ENCODE measurements at regions not wholly inside any gene's neighbourhood (a gene's known extent, or its start where the extent isn't known, plus 50 kb on each side); places are given as distances from the start of the nearest gene placed in this dataset.

- Histone ChIP-seq H3K4me1 (no peaks in the 10 kb centered on the region), H3K9me3 (no peaks in the 10 kb centered on the region), H3K4me2 (no peak overlapping the region), H3K27ac (no peak overlapping the region), H3K4me3 (no peak overlapping the region)
- DNase-seq (ENCODE audit: low read depth in 1 of 2, low spot score in 1 of 2): no peak
- WGBS (ENCODE audit: missing lambda C conversion rate): 61% methylated on average over 1 of the region's 1 CpG
- TF ChIP-seq ELK1 (IDR thresholded peaks at IDR 0.05; ENCODE audit: low read depth, low read length) (no peak), MAX (IDR thresholded peaks at IDR 0.05) (no peak), GATA3 (IDR thresholded peaks at IDR 0.05; ENCODE audit: borderline replicate concordance) (no peak), CBX8 (IDR thresholded peaks at IDR 0.05) (no peak), NPAS2 (CRISPR knock-in tag; IDR thresholded peaks at IDR 0.05; ENCODE audit: borderline replicate concordance) (no peak), BCL3 (IDR thresholded peaks at IDR 0.05) (no peak), HOXB13 (CRISPR knock-in tag; IDR thresholded peaks at IDR 0.05; ENCODE audit: low read depth) (no peak)
- ChIA-PET POLR2A (no interaction called here), CTCF (no interaction called here)
- ATAC-seq: no peak
- no peak for FAIRE-seq
Measured at GRCh38 chr9:82367929-82368328, 379.4 kb downstream of the SPATA31D1 start.

GRCh38 chr9:82369251-82369945 is 380.8 kb downstream of the SPATA31D1 start:
- no peak for DNase-seq (ENCODE audit: low read depth in 1 of 2, low spot score in 1 of 2)
- no peak for FAIRE-seq
- H3K4me2 ChIP-seq: no peak overlapping the region
- WGBS (ENCODE audit: missing lambda C conversion rate): 27% methylated on average over 2 of the region's 2 CpGs
- TF ChIP-seq MYC (IDR thresholded peaks at IDR 0.05; ENCODE audit: borderline replicate concordance, low read length) (no peak), CTCF (IDR thresholded peaks at IDR 0.05) (no peak), MAZ (IDR thresholded peaks at IDR 0.05; ENCODE audit: borderline replicate concordance, low read depth, low read length) (no peak)
- POLR2A ChIA-PET: no interaction called here
- no peaks in the 10 kb centered on the region for H3K9me3 ChIP-seq
- CTCF ChIA-PET: no interaction called here
- H3K4me1 ChIP-seq: no peaks in the 10 kb centered on the region
- no peak for ATAC-seq
- no peak overlapping the region for H3K4me3 ChIP-seq
- no peak overlapping the region for H3K27ac ChIP-seq

GRCh38 chr9:82375041-82375440 is 386.5 kb downstream of the SPATA31D1 start:
- H3K4me1 ChIP-seq: no peaks in the 10 kb centered on the region
- H3K4me3 ChIP-seq: no peak overlapping the region
- no peaks in the 10 kb centered on the region for H3K9me3 ChIP-seq
- ATAC-seq (no peak), DNase-seq (ENCODE audit: low read depth in 1 of 2, low spot score in 1 of 2) (no peak), FAIRE-seq (no peak)
- ChIA-PET CTCF (no interaction called here), POLR2A (no interaction called here)
- no peak overlapping the region for H3K4me2 ChIP-seq
- TF ChIP-seq USF2 (IDR thresholded peaks at IDR 0.05): no peak
- no peak for TF ChIP-seq CTCF (IDR thresholded peaks at IDR 0.05)
- no peak for TF ChIP-seq ZNF302 (CRISPR knock-in tag; IDR thresholded peaks at IDR 0.05)
- no peak for TF ChIP-seq MAX (IDR thresholded peaks at IDR 0.05)
- TF ChIP-seq HDAC2 (IDR thresholded peaks at IDR 0.05): no peak
- no peak for TF ChIP-seq HEYL (CRISPR knock-in tag; IDR thresholded peaks at IDR 0.05)
- TF ChIP-seq EP300 (IDR thresholded peaks at IDR 0.05): no peak
- no peak for TF ChIP-seq RNF2 (IDR thresholded peaks at IDR 0.05; ENCODE audit: borderline replicate concordance, low read depth)
- TF ChIP-seq CHD2 (IDR thresholded peaks at IDR 0.05; ENCODE audit: low read length, partially characterized antibody): no peak
- no peak for TF ChIP-seq CHD4 (IDR thresholded peaks at IDR 0.05; ENCODE audit: borderline replicate concordance)
- TF ChIP-seq ATOH8 (CRISPR knock-in tag; IDR thresholded peaks at IDR 0.05; ENCODE audit: low read depth): no peak
- no peak overlapping the region for H3K27ac ChIP-seq
- WGBS (ENCODE audit: missing lambda C conversion rate): 4% methylated on average over 2 of the region's 2 CpGs

All from A549 (cell line).